Stomach smooth muscle (tissue), 2 donors: ENCODE measurements at regions not wholly inside any gene's neighbourhood (a gene's known extent, or its start where the extent isn't known, plus 50 kb on each side); places are given as distances from the start of the nearest gene placed in this dataset.

ENCODE experiments used
- H3K27ac ChIP-seq: one replicate; pipeline ENCODE4 v1.7.0; 2013; ENCODE audit warnings: mild to moderate bottlenecking, low read length, inconsistent platforms
- H3K27me3 ChIP-seq, 2 donors: one replicate each; pipeline ENCODE4 v1.7.0; 2013; ENCODE audit warnings: low read length in 2 of 2; ENCODE audit not compliant: insufficient read depth in 2 of 2, control insufficient read depth in 1 of 2
- H3K36me3 ChIP-seq, 2 donors: one replicate each; pipeline ENCODE4 v1.7.0; 2013; ENCODE audit warnings: low read length in 2 of 2; ENCODE audit not compliant: control insufficient read depth in 2 of 2, insufficient read depth in 2 of 2
- H3K4me1 ChIP-seq: one replicate; pipeline ENCODE4 v1.7.0; 2013; ENCODE audit warnings: low read length; ENCODE audit not compliant: control insufficient read depth, insufficient read depth
- H3K4me3 ChIP-seq, 2 donors: one replicate each; pipeline ENCODE4 v1.7.0; 2013; ENCODE audit warnings: low read length in 2 of 2
- H3K9ac ChIP-seq, 2 donors: one replicate each; pipeline ENCODE4 v1.7.0; 2013; ENCODE audit warnings: low read length in 2 of 2, mild to moderate bottlenecking in 1 of 2
- H3K9me3 ChIP-seq, 2 donors: one replicate each; pipeline ENCODE4 v1.7.0; 2013; ENCODE audit warnings: low read length in 2 of 2; ENCODE audit not compliant: control insufficient read depth in 2 of 2
- donor health status: healthy.
- donor health status: Pancreatic carcinoma.

DNA sequence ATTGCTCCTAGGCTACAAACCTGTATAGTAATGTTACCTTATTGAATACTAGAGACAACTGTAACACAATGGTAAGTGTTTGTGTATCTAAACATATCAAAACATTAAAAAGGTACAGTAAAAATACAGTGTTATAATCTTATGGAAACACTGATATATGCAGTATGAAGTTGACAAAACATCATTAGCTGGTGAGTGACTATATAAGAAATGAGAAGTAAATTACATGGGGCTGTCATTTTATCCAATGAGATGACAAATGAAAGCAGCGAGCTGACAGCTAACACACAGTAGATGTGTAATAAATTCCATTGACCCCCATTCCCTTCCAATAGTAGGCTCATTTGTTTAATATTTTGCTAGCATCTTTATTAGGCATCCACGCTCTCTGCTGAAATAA lies 198.1 kb upstream of the GHITM start:
- Histone ChIP-seq H3K27me3 (no peaks in the 10 kb centered on the region), H3K36me3 (no peaks in the 10 kb centered on the region), H3K9ac (no peak overlapping the region), H3K4me3 (no peak overlapping the region), H3K9me3 (no peaks in the 10 kb centered on the region), H3K27ac (no peak overlapping the region), H3K4me1 (no peaks in the 10 kb centered on the region)

DNA sequence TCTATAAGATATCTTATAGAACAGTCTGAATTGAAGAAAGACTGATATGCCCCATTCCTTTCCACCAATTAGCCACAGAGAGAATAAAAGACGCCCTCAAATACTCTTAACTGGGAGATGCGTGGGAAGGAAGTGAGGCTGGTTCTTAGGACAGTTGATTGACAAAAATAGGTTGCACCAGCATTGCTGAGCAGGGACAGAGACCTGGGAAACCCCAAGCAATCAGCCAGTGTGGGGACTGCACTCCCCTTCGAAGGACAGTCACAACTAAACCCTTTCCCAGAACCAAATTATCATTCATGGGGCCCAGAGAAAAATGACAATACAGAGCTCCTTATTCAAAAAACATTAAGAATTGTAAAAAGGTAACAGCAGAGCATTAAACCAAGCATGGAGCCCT lies 196.9 kb upstream of the GHITM start:
- Histone ChIP-seq H3K4me1 (no peaks in the 10 kb centered on the region), H3K27me3 (no peaks in the 10 kb centered on the region), H3K9ac (no peak overlapping the region), H3K4me3 (no peak overlapping the region), H3K36me3 (no peaks in the 10 kb centered on the region), H3K27ac (no peak overlapping the region), H3K9me3 (no peaks in the 10 kb centered on the region)

GRCh38 chr10:83943049-83943448 lies 196.3 kb upstream of the GHITM start:
- Histone ChIP-seq H3K27me3 (no peaks in the 10 kb centered on the region), H3K4me1 (no peaks in the 10 kb centered on the region), H3K36me3 (no peaks in the 10 kb centered on the region)

DNA sequence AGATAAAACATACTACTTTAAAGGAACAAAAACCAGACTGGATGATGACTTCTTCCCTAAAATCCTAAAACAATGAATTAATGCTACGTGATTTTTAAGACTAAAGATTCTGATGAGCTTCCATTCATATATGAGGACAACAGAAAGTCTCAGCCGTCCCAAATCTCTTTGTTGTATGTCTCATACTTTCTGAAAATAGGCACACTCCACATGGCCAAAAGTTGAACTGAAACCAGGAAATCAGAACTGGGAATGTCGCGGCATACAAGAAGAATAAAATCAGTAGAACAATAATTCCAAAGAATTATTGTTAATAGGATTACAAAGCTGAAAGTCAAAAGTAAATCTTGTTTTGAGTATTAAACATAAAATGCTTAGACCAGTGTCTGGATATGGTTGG lies 195.4 kb upstream of the GHITM start:
- Histone ChIP-seq H3K9me3 (no peaks in the 10 kb centered on the region), H3K36me3 (no peaks in the 10 kb centered on the region), H3K4me3 (no peak overlapping the region), H3K27me3 (no peaks in the 10 kb centered on the region), H3K4me1 (no peaks in the 10 kb centered on the region), H3K27ac (no peak overlapping the region), H3K9ac (no peak overlapping the region)

More at GRCh38 chr10:83943049-83943448, 196.3 kb upstream of the GHITM start:
- H3K27ac ChIP-seq, result no peak overlapping the region
- H3K9me3 ChIP-seq, result no peaks in the 10 kb centered on the region
- H3K9ac ChIP-seq, result no peak overlapping the region
- H3K4me3 ChIP-seq, result no peak overlapping the region

DNA sequence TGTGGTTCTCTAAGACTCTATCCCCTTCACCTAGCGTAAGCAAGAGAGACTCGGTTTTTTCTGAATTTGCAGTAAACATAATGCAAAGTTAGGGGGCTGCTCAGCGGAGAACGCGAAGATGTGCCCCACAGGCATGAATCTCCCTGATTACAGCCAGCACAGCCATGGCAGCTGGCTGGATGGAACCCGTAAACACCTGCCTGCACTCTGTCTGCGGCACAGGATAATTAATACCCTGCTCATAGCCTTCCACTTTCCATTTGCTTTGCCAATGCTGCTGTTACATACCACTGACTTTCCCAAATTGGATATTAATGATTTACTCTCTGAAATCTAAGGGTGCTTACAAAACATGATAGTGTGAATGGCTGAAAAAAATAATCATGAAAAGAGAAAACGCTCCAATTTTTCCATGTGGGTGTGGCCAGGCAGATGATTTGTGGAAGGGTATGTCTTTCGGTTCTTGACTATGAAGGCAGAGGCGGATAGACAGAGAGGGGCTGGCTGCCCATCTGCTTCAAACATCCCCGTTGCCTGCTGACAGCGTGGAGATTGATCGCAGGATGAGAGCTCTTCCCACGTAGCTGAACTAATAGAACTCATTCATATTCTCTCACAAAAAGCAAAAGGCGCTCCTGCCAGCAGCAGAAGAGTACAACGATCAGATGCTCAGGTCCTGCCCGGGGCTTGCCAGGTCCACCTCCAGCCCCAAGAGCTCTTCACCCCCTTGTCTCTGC lies 193.2 kb upstream of the GHITM start:
- H3K36me3 ChIP-seq, result no peaks in the 10 kb centered on the region
- H3K9ac ChIP-seq, result no peak overlapping the region
- H3K4me1 ChIP-seq, result no peaks in the 10 kb centered on the region
- H3K4me3 ChIP-seq, result no peak overlapping the region
- H3K27me3 ChIP-seq, result no peaks in the 10 kb centered on the region
- no peak overlapping the region for H3K27ac ChIP-seq
- no peaks in the 10 kb centered on the region for H3K9me3 ChIP-seq

- Histone ChIP-seq H3K27ac (no peak overlapping the region), H3K4me3 (no peak overlapping the region), H3K9me3 (peaks cover 0 to 3% of the 10 kb centered on the region in 2 donors), H3K4me1 (no peaks in the 10 kb centered on the region), H3K36me3 (no peaks in the 10 kb centered on the region), H3K9ac (no peak overlapping the region), H3K27me3 (no peaks in the 10 kb centered on the region)
Observed at GRCh38 chr10:83952314-83952713, 187.0 kb upstream of the GHITM start.

DNA sequence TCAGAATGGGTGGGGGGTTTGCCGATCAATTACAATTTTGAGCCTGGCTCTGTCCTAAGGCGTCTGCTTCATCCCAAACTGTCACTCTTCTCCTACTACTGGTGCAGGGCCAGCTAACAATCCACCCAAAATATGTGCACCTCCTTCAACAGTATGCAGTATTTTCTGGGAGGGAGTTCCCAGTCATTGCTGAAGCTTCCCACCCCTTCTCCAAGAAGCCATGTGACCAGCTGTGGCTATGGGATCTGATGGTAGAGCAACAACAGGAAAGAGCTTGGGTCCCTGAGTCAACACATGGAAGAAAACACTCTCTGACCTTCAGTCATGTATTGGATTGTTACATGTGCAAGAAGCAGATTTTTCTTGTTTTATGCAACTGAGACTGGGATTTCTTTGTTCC lies 185.7 kb upstream of the GHITM start:
- H3K27ac ChIP-seq, result no peak overlapping the region
- no peaks in the 10 kb centered on the region for H3K36me3 ChIP-seq
- peaks cover 0 to 3% of the 10 kb centered on the region in 2 donors for H3K9me3 ChIP-seq
- H3K9ac ChIP-seq, result no peak overlapping the region
- H3K4me1 ChIP-seq, result no peaks in the 10 kb centered on the region
- H3K4me3 ChIP-seq, result no peak overlapping the region
- H3K27me3 ChIP-seq, result no peaks in the 10 kb centered on the region

DNA sequence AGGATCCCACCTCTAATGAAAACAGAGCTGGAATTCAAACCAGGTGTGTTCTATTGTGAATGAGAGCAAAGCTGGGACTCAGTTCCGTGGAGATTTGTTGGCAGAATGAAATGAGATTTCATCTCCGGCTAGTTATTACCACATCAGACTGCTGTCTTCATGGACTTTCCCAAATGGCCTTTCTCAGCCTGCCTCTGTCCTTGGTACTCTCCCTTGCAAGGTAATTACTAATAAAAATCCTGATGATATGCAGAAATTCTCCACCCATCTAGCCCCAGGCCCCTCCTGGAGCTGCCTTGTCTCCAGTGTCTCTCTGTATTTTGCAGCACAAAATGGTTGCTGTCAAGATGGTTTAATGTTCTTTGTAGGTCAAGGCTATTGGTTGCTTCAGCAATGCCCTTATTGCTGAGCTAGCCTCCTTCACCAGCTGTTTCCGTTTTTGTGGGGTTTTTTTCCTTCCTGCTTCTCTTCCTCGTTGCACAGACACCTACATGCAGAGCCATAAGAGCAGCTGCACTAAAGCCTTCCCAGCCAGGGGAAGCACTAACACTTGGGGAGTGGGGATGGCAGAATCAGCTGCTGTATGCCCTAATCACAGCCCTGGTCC lies 185.0 kb upstream of the GHITM start:
- peaks cover 0 to 3% of the 10 kb centered on the region in 2 donors for H3K9me3 ChIP-seq
- no peak overlapping the region for H3K27ac ChIP-seq
- H3K4me1 ChIP-seq, result no peaks in the 10 kb centered on the region
- no peak overlapping the region for H3K9ac ChIP-seq
- no peak overlapping the region for H3K4me3 ChIP-seq
- no peaks in the 10 kb centered on the region for H3K36me3 ChIP-seq
- no peaks in the 10 kb centered on the region for H3K27me3 ChIP-seq

GRCh38 chr10:83955406-83955805 lies 183.9 kb upstream of the GHITM start:
- no peaks in the 10 kb centered on the region for H3K36me3 ChIP-seq

DNA sequence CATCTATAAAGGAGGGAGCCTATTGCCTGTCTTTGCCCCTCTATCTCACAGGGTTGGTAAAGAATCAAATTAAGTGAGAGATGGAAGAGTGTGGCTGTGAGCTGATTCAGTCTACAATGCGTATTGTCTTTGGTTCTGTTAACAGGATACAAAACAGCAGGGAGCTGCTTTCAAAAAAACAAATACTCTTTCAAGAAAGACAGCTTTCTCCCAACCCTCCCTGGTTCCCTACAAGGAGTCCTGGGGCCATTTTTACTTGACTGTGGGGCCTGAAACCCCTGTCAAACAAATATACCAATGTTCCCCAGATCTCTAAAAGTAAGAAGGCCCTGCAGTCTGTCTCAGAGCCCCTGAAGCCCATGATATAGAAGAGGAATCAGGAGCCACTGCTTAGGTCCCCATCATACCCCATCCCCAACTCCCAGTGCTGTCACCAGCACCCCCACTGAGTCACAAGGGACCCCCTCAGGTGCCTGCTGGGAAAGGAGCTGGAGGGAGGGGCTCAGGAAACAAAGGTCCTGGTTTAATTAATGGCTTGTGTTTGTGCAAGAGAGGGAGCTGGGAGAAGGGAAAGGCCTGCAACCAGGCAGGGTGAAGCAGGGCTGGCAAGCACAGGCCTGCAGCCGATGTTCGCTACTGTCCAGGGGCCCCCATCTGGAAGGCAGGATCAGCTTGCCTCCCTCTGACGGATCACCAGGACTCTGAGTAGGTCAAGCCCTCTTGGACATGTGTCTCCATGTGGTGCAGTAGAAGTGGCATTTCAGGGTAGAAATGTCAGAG lies 182.0 kb upstream of the GHITM start:
- Histone ChIP-seq H3K27me3 (no peaks in the 10 kb centered on the region), H3K4me1 (no peaks in the 10 kb centered on the region), H3K9me3 (peaks cover 0 to 3% of the 10 kb centered on the region in 2 donors), H3K27ac (no peak overlapping the region), H3K9ac (no peak overlapping the region), H3K36me3 (no peaks in the 10 kb centered on the region), H3K4me3 (no peak overlapping the region)

More at GRCh38 chr10:83955406-83955805, 183.9 kb upstream of the GHITM start:
- peaks cover 0 to 3% of the 10 kb centered on the region in 2 donors for H3K9me3 ChIP-seq
- H3K27me3 ChIP-seq, result no peaks in the 10 kb centered on the region
- no peaks in the 10 kb centered on the region for H3K4me1 ChIP-seq
- H3K9ac ChIP-seq, result no peak overlapping the region
- H3K4me3 ChIP-seq, result no peak overlapping the region
- no peak overlapping the region for H3K27ac ChIP-seq
